Activated naive CD8-positive, alpha-beta T cell (primary cell): ENCODE measurements at regions not wholly inside any gene's neighbourhood (a gene's known extent, or its start where the extent isn't known, plus 50 kb on each side); places are given as distances from the start of the nearest gene placed in this dataset.
A peak's percentile ranks its signal among the peaks of the same experiment; 100 is the strongest.
"Not testable (repeated sequence)": the region's sequence is repeated elsewhere in the genome, so short reads cannot be mapped to it uniquely, and the experiment has no call there.

Experiments used
- H3K27ac Mint-ChIP-seq: one replicate; pipeline ENCODE4 v1.8.0; 2021; ENCODE audit warnings: mixed read lengths
- H3K27me3 Mint-ChIP-seq: one replicate; pipeline ENCODE4 v1.8.0; 2021; ENCODE audit warnings: mixed read lengths
- H3K36me3 Mint-ChIP-seq: one replicate; pipeline ENCODE4 v1.8.0; 2021; ENCODE audit warnings: mixed read lengths
- H3K4me1 Mint-ChIP-seq: one replicate; pipeline ENCODE4 v1.8.0; 2021; ENCODE audit warnings: low read depth, mixed read lengths
- H3K4me3 Mint-ChIP-seq: one replicate; pipeline ENCODE4 v1.8.0; 2021; ENCODE audit warnings: mild to moderate bottlenecking, mixed read lengths
- H3K9me3 Mint-ChIP-seq: one replicate; pipeline ENCODE4 v1.8.0; 2021; ENCODE audit warnings: low read depth, mixed read lengths

DNA sequence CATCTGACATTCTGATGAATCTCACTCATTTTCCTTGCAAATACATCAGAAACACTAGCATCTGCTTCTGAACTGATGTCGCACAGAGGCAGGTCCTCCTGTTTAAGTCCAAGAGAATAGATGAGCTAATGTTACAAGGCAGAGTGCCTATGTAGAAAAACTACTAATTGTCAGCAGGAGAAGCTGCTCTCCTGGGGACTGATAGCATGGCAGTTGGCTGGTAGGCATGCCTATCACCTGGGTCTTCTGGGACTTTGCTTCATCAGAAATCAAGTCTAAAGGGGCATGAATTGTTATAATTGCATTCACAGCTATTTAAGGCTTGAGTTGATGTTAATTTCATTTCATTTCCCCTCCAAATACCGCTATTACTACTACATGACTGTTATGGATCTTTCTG lies 457.2 kb downstream of the RAP2B start:
- H3K27me3 Mint-ChIP-seq, result no peaks in the 10 kb centered on the region
- no peaks in the 10 kb centered on the region for H3K36me3 Mint-ChIP-seq
- H3K4me3 Mint-ChIP-seq, result no peak overlapping the region
- H3K4me1 Mint-ChIP-seq, result peaks cover 30% of the 10 kb centered on the region
- no peak overlapping the region for H3K27ac Mint-ChIP-seq
- no peaks in the 10 kb centered on the region for H3K9me3 Mint-ChIP-seq

DNA sequence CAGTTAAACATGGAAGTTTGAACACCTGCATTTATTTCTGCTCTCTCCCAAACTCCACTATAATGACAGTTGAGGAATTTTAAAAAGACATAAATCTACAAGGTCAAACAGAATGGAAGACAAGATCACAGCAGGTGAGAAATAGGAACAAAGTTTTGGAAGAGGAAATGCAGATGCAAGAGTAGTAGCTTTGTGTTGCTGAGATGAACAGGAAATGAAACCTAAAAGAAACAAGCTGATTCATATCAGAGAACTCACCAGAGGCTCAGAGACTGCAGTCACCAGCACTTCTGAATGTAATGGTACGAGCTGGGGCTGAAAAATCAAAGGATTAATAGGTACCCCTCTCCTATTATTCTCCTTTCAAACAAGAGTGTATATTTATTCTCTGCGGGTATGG lies 459.9 kb downstream of the RAP2B start:
- H3K27me3 Mint-ChIP-seq, result no peaks in the 10 kb centered on the region
- H3K9me3 Mint-ChIP-seq, result no peaks in the 10 kb centered on the region
- peak overlapping the region; percentile 41 for H3K27ac Mint-ChIP-seq
- no peaks in the 10 kb centered on the region for H3K36me3 Mint-ChIP-seq
- peaks cover 53% of the 10 kb centered on the region for H3K4me1 Mint-ChIP-seq
- H3K4me3 Mint-ChIP-seq, result peak overlapping the region; percentile 24

DNA sequence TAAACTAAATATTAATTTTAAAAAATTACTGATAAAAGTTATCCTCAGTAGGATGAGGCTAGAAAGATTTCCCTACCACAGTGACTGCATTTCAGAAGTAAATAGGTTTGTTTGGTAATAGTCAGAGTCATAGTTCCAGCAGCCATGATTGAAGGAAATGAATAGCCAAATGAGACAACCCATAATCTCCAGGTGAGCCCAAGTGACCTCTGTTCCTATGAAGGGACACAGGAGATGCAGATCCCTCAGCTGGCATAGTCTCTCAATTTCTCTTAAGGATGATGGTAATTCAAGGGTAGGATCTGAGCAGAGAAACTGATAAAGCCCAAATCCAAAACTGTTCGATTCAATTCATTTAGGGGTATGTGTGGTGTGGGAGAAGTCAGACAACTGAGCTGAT lies 461.8 kb downstream of the RAP2B start:
- Mint-ChIP-seq H3K9me3 (no peaks in the 10 kb centered on the region), H3K4me3 (peak overlapping the region; percentile 32), H3K27ac (peak overlapping the region; percentile 92), H3K36me3 (no peaks in the 10 kb centered on the region), H3K27me3 (no peaks in the 10 kb centered on the region), H3K4me1 (peaks cover 66% of the 10 kb centered on the region)

DNA sequence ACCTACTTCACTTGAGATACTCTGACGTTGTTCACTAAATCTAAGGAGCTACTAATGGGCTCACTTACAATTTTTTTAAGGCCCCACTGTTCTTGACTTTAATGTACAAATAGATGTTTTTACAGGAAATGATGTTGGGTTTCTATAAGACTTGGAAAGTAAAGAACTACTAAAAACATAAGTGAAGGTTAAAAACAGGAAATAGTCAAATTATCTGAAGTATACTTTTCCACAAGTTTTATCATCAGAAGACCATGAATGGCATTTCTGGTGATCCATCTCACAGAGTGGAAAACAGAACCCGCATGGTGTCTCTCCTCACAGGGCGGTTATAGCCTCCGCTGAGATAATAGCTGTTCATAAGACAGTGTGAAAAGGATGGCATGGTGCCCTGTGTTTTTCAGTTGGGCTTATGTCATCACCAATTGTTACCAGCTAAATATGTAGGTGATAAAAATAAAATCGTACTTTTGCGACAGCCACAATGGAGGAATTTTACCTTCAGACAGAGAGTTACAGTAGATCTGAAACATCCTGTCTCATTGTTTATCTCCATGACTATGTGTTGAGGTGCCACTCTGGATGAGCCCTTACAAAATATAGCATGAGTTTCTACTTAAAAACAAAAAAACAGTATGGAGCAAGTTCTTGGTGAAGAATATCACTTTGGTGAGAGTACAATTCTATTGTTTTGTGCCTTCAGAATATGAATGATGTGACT lies 462.4 kb downstream of the RAP2B start:
- H3K4me1 Mint-ChIP-seq, result peaks cover 67% of the 10 kb centered on the region
- H3K27ac Mint-ChIP-seq, result peak overlapping the region; percentile 92
- H3K9me3 Mint-ChIP-seq, result no peaks in the 10 kb centered on the region
- H3K4me3 Mint-ChIP-seq, result peak overlapping the region; percentile 32
- no peaks in the 10 kb centered on the region for H3K36me3 Mint-ChIP-seq
- no peaks in the 10 kb centered on the region for H3K27me3 Mint-ChIP-seq

DNA sequence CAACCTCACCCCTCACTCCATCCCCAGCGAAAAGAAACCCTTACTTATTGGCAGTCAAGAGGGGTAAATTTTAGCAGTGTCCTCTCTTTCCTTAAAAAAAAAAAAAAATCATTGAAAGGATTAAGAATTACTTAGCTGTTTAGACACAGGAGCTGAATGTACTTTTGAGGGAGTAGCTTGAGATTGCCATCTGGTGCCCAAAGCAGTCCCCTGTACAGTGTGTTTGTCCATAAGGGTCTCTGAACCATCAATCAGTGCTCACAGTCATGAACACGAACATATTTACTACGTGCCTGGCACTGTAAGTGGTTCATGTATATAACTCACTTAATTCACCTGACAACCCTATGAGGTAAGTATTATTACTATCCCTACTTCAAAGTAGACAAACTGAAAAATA lies 463.5 kb downstream of the RAP2B start:
- Mint-ChIP-seq H3K36me3 (no peaks in the 10 kb centered on the region), H3K4me3 (no peak overlapping the region), H3K4me1 (peaks cover 71% of the 10 kb centered on the region), H3K27ac (peak overlapping the region; percentile 92), H3K27me3 (no peaks in the 10 kb centered on the region), H3K9me3 (no peaks in the 10 kb centered on the region)

DNA sequence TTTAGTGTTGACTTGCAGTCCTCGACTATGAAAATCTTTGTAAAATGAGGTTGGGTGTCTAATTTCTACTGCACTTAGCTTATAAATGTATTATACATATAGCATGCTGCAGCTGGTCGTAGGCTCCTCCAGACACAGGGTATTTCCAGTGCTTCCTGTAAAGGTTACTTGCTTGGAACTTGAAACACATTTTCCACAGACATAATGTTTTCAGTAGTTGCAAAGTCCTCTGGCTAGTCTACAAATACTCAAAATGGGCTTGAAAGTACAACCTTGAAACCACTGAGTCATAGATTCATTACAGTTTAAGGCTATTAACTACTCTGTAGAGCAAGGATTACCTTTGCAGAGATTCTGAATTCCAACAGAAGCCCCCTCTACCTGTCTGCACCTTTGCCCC lies 464.1 kb downstream of the RAP2B start:
- Mint-ChIP-seq H3K27me3 (no peaks in the 10 kb centered on the region), H3K4me3 (no peak overlapping the region), H3K4me1 (peaks cover 68% of the 10 kb centered on the region), H3K27ac (peak overlapping the region; percentile 77), H3K36me3 (no peaks in the 10 kb centered on the region), H3K9me3 (no peaks in the 10 kb centered on the region)

DNA sequence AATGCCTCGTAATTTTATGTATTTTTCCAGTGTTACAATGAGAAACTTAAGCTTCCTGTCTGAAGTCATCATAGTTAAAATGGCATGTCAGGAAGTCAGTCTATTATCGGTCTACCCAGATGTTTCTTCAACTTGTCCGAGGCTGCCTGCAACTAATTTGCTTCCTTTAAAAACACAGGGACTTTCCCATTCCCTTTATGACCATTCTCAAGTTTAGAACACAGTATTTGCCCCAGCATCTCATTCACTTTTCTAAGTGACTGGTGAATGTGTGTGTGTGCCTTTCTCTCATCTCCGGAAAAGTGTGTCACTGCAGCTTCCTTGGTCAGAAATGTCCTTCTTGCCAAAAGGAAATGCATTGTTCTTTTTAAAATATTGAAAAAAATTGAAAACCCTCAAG lies 466.6 kb downstream of the RAP2B start:
- Mint-ChIP-seq H3K27me3 (no peaks in the 10 kb centered on the region), H3K27ac (peak overlapping the region; percentile 13), H3K4me1 (peaks cover 50% of the 10 kb centered on the region), H3K36me3 (no peaks in the 10 kb centered on the region), H3K9me3 (no peaks in the 10 kb centered on the region), H3K4me3 (peak overlapping the region; percentile 17)

DNA sequence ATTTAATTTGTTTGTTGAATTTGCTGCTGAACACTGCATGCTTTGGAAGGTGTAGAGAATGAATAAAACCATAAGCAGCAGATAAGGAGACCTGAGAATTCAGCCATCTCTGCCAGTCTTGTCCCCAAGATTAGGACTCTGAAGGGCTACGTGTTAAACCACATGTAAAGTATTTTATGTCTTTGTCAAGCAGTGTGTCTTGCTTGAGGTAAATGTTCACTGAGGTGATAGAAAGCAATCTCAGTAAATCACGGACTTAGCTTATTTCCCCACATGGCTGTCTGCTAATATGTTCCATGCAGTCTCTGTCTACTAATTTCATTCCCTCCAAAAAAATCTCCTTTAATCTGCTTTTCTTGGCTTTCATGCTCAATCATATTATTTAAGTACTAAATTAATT lies 467.1 kb downstream of the RAP2B start:
- Mint-ChIP-seq H3K27ac (no peak overlapping the region), H3K27me3 (no peaks in the 10 kb centered on the region), H3K4me1 (peaks cover 46% of the 10 kb centered on the region)

DNA sequence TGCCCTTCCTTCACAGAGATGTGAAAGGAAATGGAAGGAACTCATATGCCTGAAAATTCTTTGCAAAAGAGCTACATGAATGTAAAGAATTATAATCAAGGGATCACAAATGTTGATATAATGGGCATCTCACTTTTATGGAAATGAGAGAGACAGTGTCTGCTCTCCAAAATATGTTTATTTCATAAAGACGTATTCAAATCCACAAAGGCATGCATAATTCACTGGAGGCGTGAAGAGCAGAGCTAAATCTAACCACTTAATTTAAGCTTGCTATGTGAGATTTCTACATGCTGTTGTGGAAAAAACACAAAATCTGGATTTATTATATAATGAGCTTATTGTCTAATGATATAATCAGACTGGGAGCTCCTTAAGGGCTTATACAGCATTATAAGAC lies 469.1 kb downstream of the RAP2B start:
- H3K4me3 Mint-ChIP-seq, result no peak overlapping the region
- H3K36me3 Mint-ChIP-seq, result no peaks in the 10 kb centered on the region
- no peaks in the 10 kb centered on the region for H3K27me3 Mint-ChIP-seq
- peaks cover 28% of the 10 kb centered on the region for H3K4me1 Mint-ChIP-seq
- H3K27ac Mint-ChIP-seq, result no peak overlapping the region
- no peaks in the 10 kb centered on the region for H3K9me3 Mint-ChIP-seq

More for the DNA sequence above, 467.1 kb downstream of the RAP2B start:
- H3K36me3 Mint-ChIP-seq, result no peaks in the 10 kb centered on the region
- no peak overlapping the region for H3K4me3 Mint-ChIP-seq
- H3K9me3 Mint-ChIP-seq, result no peaks in the 10 kb centered on the region

DNA sequence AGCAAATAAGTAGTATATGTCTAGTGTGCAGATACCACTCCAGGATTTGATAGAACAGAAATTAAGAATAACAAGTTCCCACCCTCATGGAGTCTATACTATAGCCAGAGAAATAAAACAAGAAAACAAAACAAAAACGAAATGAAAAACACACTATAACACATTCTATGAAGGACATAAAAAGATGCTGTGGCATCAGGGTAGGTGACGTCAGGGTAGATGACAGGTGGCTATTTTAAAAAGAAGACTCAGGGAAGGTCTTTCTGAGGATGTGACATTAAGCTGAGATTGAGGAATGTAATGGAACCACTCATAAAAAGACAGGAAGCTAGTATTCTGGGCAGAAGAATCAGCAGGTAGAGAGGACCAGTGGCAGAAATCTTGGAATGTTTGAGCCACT lies 469.6 kb downstream of the RAP2B start:
- H3K4me3 Mint-ChIP-seq, result no peak overlapping the region

DNA sequence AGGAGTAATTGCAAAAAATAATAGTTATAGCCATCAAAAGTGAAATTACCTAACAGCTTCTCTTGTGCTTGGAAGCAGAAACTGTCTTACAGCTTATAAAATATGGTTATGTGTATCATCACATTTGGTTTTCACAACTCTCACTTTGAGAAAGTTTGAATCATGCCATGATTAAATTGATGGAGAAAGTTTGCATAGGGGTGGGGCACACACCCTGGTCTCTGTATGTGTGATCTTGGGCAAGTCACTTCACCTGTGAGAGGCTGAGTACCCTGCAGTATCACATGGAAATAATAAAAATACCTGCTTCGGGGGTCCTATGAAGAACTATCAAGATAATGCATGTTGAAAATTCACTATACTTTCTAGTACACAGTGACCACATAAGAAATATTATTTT lies 471.4 kb downstream of the RAP2B start:
- Mint-ChIP-seq H3K27me3 (no peaks in the 10 kb centered on the region), H3K27ac (no peak overlapping the region), H3K4me1 (peaks cover 13% of the 10 kb centered on the region), H3K36me3 (no peaks in the 10 kb centered on the region), H3K9me3 (no peaks in the 10 kb centered on the region), H3K4me3 (no peak overlapping the region)

More for the DNA sequence above, 469.6 kb downstream of the RAP2B start:
- Mint-ChIP-seq H3K27ac (peak overlapping the region; percentile 3), H3K36me3 (no peaks in the 10 kb centered on the region), H3K9me3 (no peaks in the 10 kb centered on the region), H3K4me1 (peaks cover 22% of the 10 kb centered on the region), H3K27me3 (no peaks in the 10 kb centered on the region)

DNA sequence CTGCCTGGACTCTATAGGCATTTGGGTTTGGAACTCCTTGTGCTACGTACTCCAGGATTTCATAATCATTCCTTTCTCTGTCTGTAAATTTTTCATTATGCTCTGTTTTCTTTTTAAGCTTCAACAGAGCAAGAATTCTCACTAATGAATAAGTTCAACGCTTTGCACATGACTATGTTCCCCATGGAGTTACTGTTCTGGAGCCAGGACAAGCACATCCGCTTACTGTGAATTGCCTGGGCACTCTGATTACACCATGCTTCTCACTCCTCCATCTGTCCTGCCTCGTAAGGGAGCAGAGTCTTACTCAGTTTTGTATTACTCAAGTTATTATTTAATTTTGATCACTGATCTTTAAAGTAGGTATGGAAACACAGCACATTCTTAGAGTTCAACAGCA lies 472.7 kb downstream of the RAP2B start:
- H3K4me3 Mint-ChIP-seq, result no peak overlapping the region
- no peaks in the 10 kb centered on the region for H3K9me3 Mint-ChIP-seq
- no peaks in the 10 kb centered on the region for H3K36me3 Mint-ChIP-seq
- no peak overlapping the region for H3K27ac Mint-ChIP-seq
- peaks cover 7% of the 10 kb centered on the region for H3K4me1 Mint-ChIP-seq
- H3K27me3 Mint-ChIP-seq, result no peaks in the 10 kb centered on the region

DNA sequence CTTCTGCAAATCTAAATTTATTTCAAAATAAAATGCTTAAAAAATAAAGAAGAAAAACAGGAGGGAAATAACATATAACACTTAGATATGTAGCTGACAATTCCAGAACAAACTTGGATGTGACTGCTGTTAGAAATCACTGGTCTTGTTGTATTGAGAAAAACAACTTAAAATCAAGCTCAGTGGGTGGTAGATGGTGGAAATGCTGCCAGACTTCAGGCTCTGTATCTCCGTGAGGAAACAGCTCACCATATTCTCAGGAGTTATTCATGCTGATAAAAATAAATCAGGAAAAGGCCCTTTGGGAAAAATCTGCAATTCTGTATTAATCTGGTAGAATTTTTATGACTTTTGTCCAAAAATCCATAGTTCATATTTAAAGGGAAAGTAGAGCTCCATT lies 477.6 kb downstream of the RAP2B start:
- H3K9me3 Mint-ChIP-seq, result peaks cover 7% of the 10 kb centered on the region
- no peak overlapping the region for H3K27ac Mint-ChIP-seq
- no peak overlapping the region for H3K4me3 Mint-ChIP-seq
- H3K4me1 Mint-ChIP-seq, result peaks cover 31% of the 10 kb centered on the region
- H3K27me3 Mint-ChIP-seq, result no peaks in the 10 kb centered on the region
- peaks cover 9% of the 10 kb centered on the region for H3K36me3 Mint-ChIP-seq

DNA sequence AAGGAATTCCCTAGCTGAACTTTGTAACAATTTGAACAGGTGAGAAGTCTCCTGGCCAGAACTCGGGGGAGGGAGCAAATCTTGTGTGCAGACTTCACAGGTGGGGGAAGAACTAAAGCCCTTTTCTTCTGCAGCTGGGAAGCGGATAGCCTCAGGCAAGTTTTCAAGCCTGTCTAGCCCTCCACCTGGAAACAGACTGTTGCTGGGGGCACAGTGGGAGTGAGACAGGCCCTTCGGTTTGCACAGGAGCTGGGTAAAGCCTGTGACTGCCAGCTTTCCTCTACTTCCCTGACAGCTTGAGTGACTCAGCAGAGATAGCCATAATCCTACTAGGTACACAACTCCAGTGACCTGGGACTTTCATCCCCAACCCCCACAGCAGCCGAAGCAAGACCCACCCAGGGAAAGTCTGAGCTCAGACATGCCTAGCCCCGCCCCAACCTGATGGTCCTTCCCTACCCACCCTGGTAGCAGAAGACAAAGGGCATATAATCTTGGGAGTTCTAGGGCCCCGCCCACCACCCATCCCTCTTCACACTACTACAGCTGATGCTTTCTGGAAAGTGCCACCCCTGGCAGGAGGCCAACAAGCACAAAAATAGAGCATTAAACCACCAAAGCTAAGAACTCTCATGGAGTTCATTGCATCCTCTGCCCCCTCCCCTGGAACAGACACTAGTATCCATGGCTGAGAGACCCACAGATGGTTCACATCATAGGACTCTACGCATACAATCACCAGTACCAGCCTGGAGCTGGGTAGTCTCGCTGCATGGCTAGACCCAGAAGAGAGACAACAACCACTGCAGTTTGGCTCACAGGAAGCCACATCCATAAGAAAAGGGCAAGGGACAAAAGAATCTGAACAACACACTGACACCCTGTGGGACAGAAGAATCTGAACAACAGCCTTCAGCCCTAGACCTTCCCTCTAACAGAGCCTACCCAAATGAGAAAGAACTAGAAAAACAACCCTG lies 479.0 kb downstream of the RAP2B start:
- H3K4me1 Mint-ChIP-seq, result peaks cover 33% of the 10 kb centered on the region
- no peaks in the 10 kb centered on the region for H3K27me3 Mint-ChIP-seq
- H3K9me3 Mint-ChIP-seq, result peaks cover 11% of the 10 kb centered on the region
- H3K4me3 Mint-ChIP-seq, result no peak overlapping the region
- no peak overlapping the region for H3K27ac Mint-ChIP-seq
- H3K36me3 Mint-ChIP-seq, result peaks cover 9% of the 10 kb centered on the region

DNA sequence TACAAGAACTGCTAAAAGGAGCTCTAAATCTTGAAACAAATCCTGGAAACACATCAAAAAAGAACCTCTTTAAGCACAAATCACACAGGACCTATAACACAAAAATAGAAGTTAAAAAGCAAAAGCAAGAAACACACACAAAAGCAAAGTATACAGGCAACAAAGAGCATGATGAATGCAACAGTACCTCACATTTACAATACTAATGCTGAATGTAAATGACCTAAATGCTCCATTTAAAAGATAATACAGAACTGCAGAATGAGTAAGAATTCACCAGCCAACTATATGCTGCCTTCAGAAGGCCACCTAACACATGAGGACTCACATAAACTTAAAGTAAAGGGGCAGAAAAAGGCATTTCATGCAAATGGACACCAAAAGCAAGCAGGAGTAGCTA lies 478.6 kb upstream of the ARHGEF26 start:
- H3K4me1 Mint-ChIP-seq, result peaks cover 33% of the 10 kb centered on the region
- H3K27ac Mint-ChIP-seq, H3K36me3 Mint-ChIP-seq: not testable (repeated sequence)

More for the DNA sequence above, 478.6 kb upstream of the ARHGEF26 start:
- not testable (repeated sequence) for H3K27me3 Mint-ChIP-seq
- H3K4me3 Mint-ChIP-seq, result peak overlapping the region; percentile 10
- H3K9me3 Mint-ChIP-seq, result peaks cover 11% of the 10 kb centered on the region
